ENCODE measurements at regions not wholly inside any gene's neighbourhood (a gene's known extent, or its start where the extent isn't known, plus 50 kb on each side); places are given as distances from the start of the nearest gene placed in this dataset.
A peak's percentile ranks its signal among the peaks of the same experiment; 100 is the strongest.
"Not testable (repeated sequence)": the region's sequence is repeated elsewhere in the genome, so short reads cannot be mapped to it uniquely, and the experiment has no call there.

DNA sequence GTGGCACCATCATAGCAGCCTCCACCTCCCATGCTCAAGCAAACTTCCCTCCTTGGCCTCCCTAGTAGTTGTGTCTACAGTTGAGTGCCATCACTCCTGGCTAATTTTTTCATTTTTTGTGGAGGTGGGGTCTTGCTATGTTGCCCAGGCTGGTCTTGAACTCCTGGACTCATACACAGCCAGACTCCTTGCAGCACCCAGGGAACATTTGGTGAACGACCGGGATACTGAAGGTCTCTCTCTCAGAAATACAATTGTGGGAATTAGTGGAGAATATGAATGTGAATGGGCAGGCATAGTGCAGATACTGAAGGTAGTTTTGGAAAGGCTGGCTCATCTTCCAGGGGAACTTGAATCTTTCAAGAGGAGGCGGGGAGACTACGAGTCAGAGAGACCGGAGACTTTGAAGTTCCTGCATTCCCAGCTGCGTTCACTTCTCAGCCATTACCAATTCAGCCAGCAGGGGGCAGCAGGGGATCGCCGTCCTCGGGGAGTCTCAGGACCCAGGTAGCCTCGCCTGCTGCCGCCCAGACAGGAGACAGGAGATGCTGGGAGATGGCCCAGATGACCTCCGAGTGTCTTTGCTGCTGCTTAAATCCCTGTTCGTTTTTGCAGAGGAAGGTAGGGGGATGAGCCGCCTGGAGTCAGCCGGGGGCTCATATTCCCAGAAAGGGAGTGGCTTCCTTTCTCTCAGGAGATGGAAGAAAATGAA is 68.6 kb downstream of the HAPSTR1 start:
- DNase-seq (ENCODE audit: low spot score), result peak; percentile 86
- Histone ChIP-seq H3K36me3 (ENCODE audit: insufficient read depth, low read length, poor library complexity, severe bottlenecking) (no peaks in the 10 kb centered on the region), H3K9me3 (ENCODE audit: low read depth, low read length, poor library complexity, severe bottlenecking) (no peaks in the 10 kb centered on the region), H3K27ac (ENCODE audit: low read depth, low read length, poor library complexity, severe bottlenecking) (no peak overlapping the region), H3K27me3 (replicated peaks; ENCODE audit: insufficient read depth, low read depth, low read length, poor library complexity) (no peaks in the 10 kb centered on the region), H3K4me3 (ENCODE audit: low read depth, low read length, poor library complexity, severe bottlenecking) (no peak overlapping the region), H3K4me1 (ENCODE audit: insufficient read depth, low read length, poor library complexity, severe bottlenecking) (no peaks in the 10 kb centered on the region)
- intact Hi-C loops (cut with micrococcal nuclease; ENCODE audit: unreplicated experiment), result loop anchor here (10.0 kb wide), 1 partner anchor 155 kb away; no protein-coding TSS in a partner anchor
- POLR2A ChIA-PET (ENCODE audit: low non-redundant PET), result no interaction called here
- no TSS peak for BruUV-seq (replicated peaks)
- no peak for TF ChIP-seq EZH2 (IDR thresholded peaks at IDR 0.05; ENCODE audit: borderline replicate concordance, low read depth, low read length, poor library complexity, severe bottlenecking)
- TF ChIP-seq CTCF (conservative IDR thresholded peaks at IDR 0.05; ENCODE audit: low read depth, low read length), result peak; percentile 87
- CTCF ChIA-PET, result interaction anchor here (0.6 to 1.0 kb wide), 2 partner anchors 21 to 22 kb away, joined by 3 to 4 read pairs; no protein-coding TSS in a partner anchor

DNA sequence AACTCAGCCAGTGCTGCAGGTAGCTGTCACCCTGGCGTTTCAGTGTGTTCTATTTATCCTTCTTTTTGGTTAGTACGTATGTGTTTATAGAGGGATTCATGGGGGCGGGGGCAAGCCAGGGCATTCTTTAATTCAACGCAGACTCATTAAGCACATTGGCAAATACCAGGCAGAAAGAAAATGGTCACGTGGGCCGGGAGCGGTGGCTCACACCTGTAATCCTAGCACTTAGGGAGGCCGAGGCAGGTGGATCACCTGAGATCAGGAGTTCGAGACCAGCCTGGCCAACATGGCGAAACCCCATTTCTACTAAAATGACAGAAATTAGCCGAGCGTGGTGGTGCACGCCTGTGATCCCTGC is 69.1 kb downstream of the HAPSTR1 start:
- intact Hi-C loops (cut with micrococcal nuclease; ENCODE audit: unreplicated experiment), result no loop called here
- no TSS peak for BruUV-seq (replicated peaks)
- Histone ChIP-seq H3K4me3 (ENCODE audit: low read depth, low read length, poor library complexity, severe bottlenecking) (no peak overlapping the region), H3K27me3 (replicated peaks; ENCODE audit: insufficient read depth, low read depth, low read length, poor library complexity) (no peaks in the 10 kb centered on the region), H3K9me3 (ENCODE audit: low read depth, low read length, poor library complexity, severe bottlenecking) (no peaks in the 10 kb centered on the region), H3K4me1 (ENCODE audit: insufficient read depth, low read length, poor library complexity, severe bottlenecking) (no peaks in the 10 kb centered on the region), H3K27ac (ENCODE audit: low read depth, low read length, poor library complexity, severe bottlenecking) (no peak overlapping the region), H3K36me3 (ENCODE audit: insufficient read depth, low read length, poor library complexity, severe bottlenecking) (no peaks in the 10 kb centered on the region)
- TF ChIP-seq EZH2 (IDR thresholded peaks at IDR 0.05; ENCODE audit: borderline replicate concordance, low read depth, low read length, poor library complexity, severe bottlenecking) (no peak), CTCF (conservative IDR thresholded peaks at IDR 0.05; ENCODE audit: low read depth, low read length) (no peak)
- ChIA-PET CTCF (interaction anchor here (0.6 to 1.0 kb wide), 2 partner anchors 21 kb away, joined by 3 to 4 read pairs; no protein-coding TSS in a partner anchor), POLR2A (ENCODE audit: low non-redundant PET) (no interaction called here)
- no peak for DNase-seq (ENCODE audit: low spot score)

GRCh38 chr16:9165681-9166080 is 74.2 kb downstream of the HAPSTR1 start:
- BruUV-seq (replicated peaks), result no TSS peak
- ChIA-PET POLR2A (ENCODE audit: low non-redundant PET) (no interaction called here), CTCF (no interaction called here)
- no peak overlapping the region for H3K4me3 ChIP-seq (ENCODE audit: low read depth, low read length, poor library complexity, severe bottlenecking)
- no peaks in the 10 kb centered on the region for H3K4me1 ChIP-seq (ENCODE audit: insufficient read depth, low read length, poor library complexity, severe bottlenecking)
- no peaks in the 10 kb centered on the region for H3K36me3 ChIP-seq (ENCODE audit: insufficient read depth, low read length, poor library complexity, severe bottlenecking)
- intact Hi-C loops (cut with micrococcal nuclease; ENCODE audit: unreplicated experiment), result no loop called here
- no peaks in the 10 kb centered on the region for H3K27me3 ChIP-seq (replicated peaks; ENCODE audit: insufficient read depth, low read depth, low read length, poor library complexity)
- no peak overlapping the region for H3K27ac ChIP-seq (ENCODE audit: low read depth, low read length, poor library complexity, severe bottlenecking)
- TF ChIP-seq EZH2 (IDR thresholded peaks at IDR 0.05; ENCODE audit: borderline replicate concordance, low read depth, low read length, poor library complexity, severe bottlenecking), result no peak
- TF ChIP-seq CTCF (conservative IDR thresholded peaks at IDR 0.05; ENCODE audit: low read depth, low read length), result no peak
- no peaks in the 10 kb centered on the region for H3K9me3 ChIP-seq (ENCODE audit: low read depth, low read length, poor library complexity, severe bottlenecking)
- no peak for DNase-seq (ENCODE audit: low spot score)

DNA sequence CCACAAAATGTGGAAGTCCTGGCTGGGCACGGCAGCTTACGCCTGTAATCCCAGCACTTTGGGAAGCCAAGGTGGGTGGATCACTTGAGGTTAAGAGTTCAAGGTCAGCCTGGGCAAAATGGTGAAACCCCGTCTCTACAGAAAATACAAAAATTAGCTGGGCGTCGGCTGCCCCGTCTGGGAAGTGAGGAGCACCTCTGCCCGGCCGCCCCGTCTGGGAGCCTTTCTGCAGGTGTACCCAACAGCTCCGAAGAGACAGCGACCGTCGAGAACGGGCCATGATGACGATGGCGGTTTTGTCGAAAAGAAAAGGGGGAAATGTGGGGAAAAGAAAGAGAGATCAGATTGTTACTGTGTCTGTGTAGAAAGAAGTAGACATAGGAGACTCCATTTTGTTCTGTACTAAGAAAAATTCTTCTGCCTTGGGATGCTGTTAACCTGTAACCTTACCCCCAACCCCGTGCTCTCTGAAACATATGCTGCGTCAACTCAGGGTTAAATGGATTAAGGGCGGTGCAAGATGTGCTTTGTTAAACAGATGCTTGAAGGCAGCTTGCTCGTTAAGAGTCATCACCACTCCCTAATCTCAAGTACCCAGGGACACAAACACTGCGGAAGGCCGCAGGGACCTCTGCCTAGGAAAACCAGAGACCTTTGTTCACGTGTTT is 75.0 kb downstream of the HAPSTR1 start:
- H3K27me3 ChIP-seq (replicated peaks; ENCODE audit: insufficient read depth, low read depth, low read length, poor library complexity); POLR2A ChIA-PET (ENCODE audit: low non-redundant PET); H3K4me3 ChIP-seq (ENCODE audit: low read depth, low read length, poor library complexity, severe bottlenecking); CTCF ChIA-PET; DNase-seq (ENCODE audit: low spot score); BruUV-seq (replicated peaks); H3K36me3 ChIP-seq (ENCODE audit: insufficient read depth, low read length, poor library complexity, severe bottlenecking); H3K9me3 ChIP-seq (ENCODE audit: low read depth, low read length, poor library complexity, severe bottlenecking); intact Hi-C loops (cut with micrococcal nuclease; ENCODE audit: unreplicated experiment); H3K27ac ChIP-seq (ENCODE audit: low read depth, low read length, poor library complexity, severe bottlenecking); H3K4me1 ChIP-seq (ENCODE audit: insufficient read depth, low read length, poor library complexity, severe bottlenecking): not testable (repeated sequence)
